ENCODE measurements at regions not wholly inside any gene's neighbourhood (a gene's known extent, or its start where the extent isn't known, plus 50 kb on each side); places are given as distances from the start of the nearest gene placed in this dataset.

DNA sequence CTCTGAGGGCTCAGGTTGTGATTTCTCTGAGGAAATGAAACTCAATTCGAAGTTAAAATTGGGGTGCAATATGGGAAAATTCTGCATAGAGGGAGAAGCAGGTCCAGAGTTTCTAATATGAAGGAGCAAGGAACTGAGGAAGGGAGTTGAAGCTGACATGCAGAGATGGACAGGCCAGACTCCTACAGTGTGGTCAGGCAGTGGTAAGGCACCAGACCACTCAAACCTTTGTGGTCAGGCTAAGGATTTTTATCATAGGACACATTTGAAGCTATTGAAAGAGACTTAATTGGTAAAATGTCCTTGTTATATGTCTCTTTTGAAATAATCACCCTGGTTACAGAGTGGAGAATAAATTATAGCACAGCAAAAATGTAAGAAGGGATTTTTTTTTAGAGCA, 1074.8 kb upstream of the CDH2 start:
- no peak overlapping the region for H3K56ac ChIP-seq (ENCODE audit: insufficient read length, low read depth, low read length)
- H3K27ac Mint-ChIP-seq, result no peak overlapping the region
- H3K79me2 ChIP-seq (ENCODE audit: insufficient read depth, low read length), result no peaks in the 10 kb centered on the region
- no peak overlapping the region for H3K4ac ChIP-seq (ENCODE audit: low read depth, low read length)
- no peaks in the 10 kb centered on the region for H4K20me1 ChIP-seq (ENCODE audit: control insufficient read depth, insufficient read depth, insufficient read length)
- no peak overlapping the region for H2BK12ac ChIP-seq (ENCODE audit: insufficient read length, low read depth, low read length)
- no peak overlapping the region for H3K27ac ChIP-seq (ENCODE audit: insufficient read length, low read depth, low read length)
- H3K27me3 ChIP-seq (ENCODE audit: insufficient read depth, low read length), result no peaks in the 10 kb centered on the region
- no peak overlapping the region for H2BK120ac ChIP-seq (ENCODE audit: low read depth, low read length, poor library complexity, severe bottlenecking)
- no peak overlapping the region for H4K91ac ChIP-seq (ENCODE audit: insufficient read length, low read depth, low read length)
- H3K4me1 ChIP-seq (ENCODE audit: insufficient read depth, low read length), result no peaks in the 10 kb centered on the region
- H3K4me3 Mint-ChIP-seq, result no peak overlapping the region
- no CpG with 5 or more reads among the region's 1 CpG for whole genome bisulfite sequencing (ENCODE audit: extremely low coverage, insufficient read length, low lambda C conversion rate)
- H3K27me3 Mint-ChIP-seq (ENCODE audit: low read depth), result no peaks in the 10 kb centered on the region
- H3K4me1 Mint-ChIP-seq, result peaks cover 6 to 11% of the 10 kb centered on the region in 2 experiments
- no peak for DNase-seq
- H2BK15ac ChIP-seq (ENCODE audit: low read depth, low read length), result no peak overlapping the region
- no peak overlapping the region for H3K4me2 ChIP-seq (ENCODE audit: insufficient read depth, insufficient read length, low read length)
- H3K9me3 ChIP-seq (ENCODE audit: control insufficient read depth, low read depth, low read length), result no peaks in the 10 kb centered on the region
- no peak overlapping the region for H2AK5ac ChIP-seq (ENCODE audit: insufficient read length, low read length)
- H4K5ac ChIP-seq (ENCODE audit: insufficient read length, low read depth, low read length), result no peak overlapping the region
- H3K23ac ChIP-seq (ENCODE audit: insufficient read length, low read depth, low read length), result no peak overlapping the region
- no peaks in the 10 kb centered on the region for H3K9me3 Mint-ChIP-seq
- no peak overlapping the region for H2AFZ ChIP-seq (ENCODE audit: low read length)
- no peak overlapping the region for H2BK5ac ChIP-seq (ENCODE audit: insufficient read length, low read length)
- H3K18ac ChIP-seq (ENCODE audit: insufficient read length, low read depth, low read length), result no peak overlapping the region
- no peak overlapping the region for H3T11ph ChIP-seq (ENCODE audit: low read length)
- no peak overlapping the region for H3K14ac ChIP-seq (ENCODE audit: insufficient read depth, low read length)
- TF ChIP-seq, protein P1, sequence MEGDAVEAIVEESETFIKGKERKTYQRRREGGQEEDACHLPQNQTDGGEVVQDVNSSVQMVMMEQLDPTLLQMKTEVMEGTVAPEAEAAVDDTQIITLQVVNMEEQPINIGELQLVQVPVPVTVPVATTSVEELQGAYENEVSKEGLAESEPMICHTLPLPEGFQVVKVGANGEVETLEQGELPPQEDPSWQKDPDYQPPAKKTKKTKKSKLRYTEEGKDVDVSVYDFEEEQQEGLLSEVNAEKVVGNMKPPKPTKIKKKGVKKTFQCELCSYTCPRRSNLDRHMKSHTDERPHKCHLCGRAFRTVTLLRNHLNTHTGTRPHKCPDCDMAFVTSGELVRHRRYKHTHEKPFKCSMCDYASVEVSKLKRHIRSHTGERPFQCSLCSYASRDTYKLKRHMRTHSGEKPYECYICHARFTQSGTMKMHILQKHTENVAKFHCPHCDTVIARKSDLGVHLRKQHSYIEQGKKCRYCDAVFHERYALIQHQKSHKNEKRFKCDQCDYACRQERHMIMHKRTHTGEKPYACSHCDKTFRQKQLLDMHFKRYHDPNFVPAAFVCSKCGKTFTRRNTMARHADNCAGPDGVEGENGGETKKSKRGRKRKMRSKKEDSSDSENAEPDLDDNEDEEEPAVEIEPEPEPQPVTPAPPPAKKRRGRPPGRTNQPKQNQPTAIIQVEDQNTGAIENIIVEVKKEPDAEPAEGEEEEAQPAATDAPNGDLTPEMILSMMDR (conservative IDR thresholded peaks at IDR 0.05), result no peak
- no peaks in the 10 kb centered on the region for H3K23me2 ChIP-seq (ENCODE audit: insufficient read length, low read depth, low read length, poor library complexity, severe bottlenecking)
- no peaks in the 10 kb centered on the region; a peak in 1 of 7 replicates for H3K36me3 Mint-ChIP-seq (ENCODE audit: insufficient read depth in 1 of 3, low read depth in 3 of 3)
- H3K79me1 ChIP-seq (ENCODE audit: insufficient read depth, low read depth, low read length, poor library complexity, severe bottlenecking), result no peaks in the 10 kb centered on the region
- no peak overlapping the region for H2BK20ac ChIP-seq (ENCODE audit: low read depth, low read length, poor library complexity, severe bottlenecking)
- H4K8ac ChIP-seq (replicated peaks; ENCODE audit: insufficient read length, low read depth, low read length), result no peak overlapping the region
- no peak overlapping the region for H3K9ac ChIP-seq (ENCODE audit: extremely low read depth, insufficient read length, low read length)
